ENCODE measurements at regions not wholly inside any gene's neighbourhood (a gene's known extent, or its start where the extent isn't known, plus 50 kb on each side); places are given as distances from the start of the nearest gene placed in this dataset.

- TF ChIP-seq CTCF (IDR thresholded peaks at IDR 0.05; ENCODE audit: poor library complexity, severe bottlenecking), result no peak
- no peak for TF ChIP-seq EP300 (conservative IDR thresholded peaks at IDR 0.05; ENCODE audit: poor library complexity, severe bottlenecking)
- TF ChIP-seq POLR2AphosphoS5 (IDR thresholded peaks at IDR 0.05), result no peak
- TF ChIP-seq EZH2 (IDR thresholded peaks at IDR 0.05; ENCODE audit: borderline replicate concordance, insufficient read depth, low read length, poor library complexity, severe bottlenecking), result no peak
- TF ChIP-seq SMC3 (conservative IDR thresholded peaks at IDR 0.05; ENCODE audit: poor library complexity), result no peak
- TF ChIP-seq RAD21 (conservative IDR thresholded peaks at IDR 0.05), result no peak
These were observed 195.3 kb downstream of the LIG4 start for GRCh38 chr13:108020027-108020426.

All from neural cell (in vitro differentiated cells).